A549 (cell line): ENCODE measurements at regions not wholly inside any gene's neighbourhood (a gene's known extent, or its start where the extent isn't known, plus 50 kb on each side); places are given as distances from the start of the nearest gene placed in this dataset.
A peak's percentile ranks its signal among the peaks of the same experiment; 100 is the strongest.

Source experiments
- ATAC-seq, 2 experiments: fragments of 200-7000 bp in 1 of 2; fragments of >200 bp in 1 of 2; cut with Nextera tagmentation in 1 of 2; cut with Tn5 transposase in 1 of 2; 3 replicates each; pipeline versions ENCODE4 v1.8.0 to v1.9.1; 2018 to 2020; ENCODE audit warnings: mild to moderate bottlenecking in 1 of 2, moderate library complexity in 1 of 2
- CTCF ChIA-PET: fragments of 300-600 bp; sonication (Branson Sonifier 250); formaldehyde crosslinking; extraction: SDS; loops from one replicate; lab custom pipeline; 2021; ENCODE audit warnings: antibody characterized with exemption, inconsistent platforms; lab: Yijun Ruan, JAX
- POLR2A ChIA-PET: fragments of 350-600 bp; formaldehyde crosslinking; extraction: SDS; loops from one replicate; lab custom pipeline; 2021; ENCODE audit warnings: antibody characterized with exemption, inconsistent platforms; lab: Yijun Ruan, JAX
- DNase-seq, 2 experiments: peaks; one replicate each; pipeline versions ENCODE4 v3.0.0 to v3.0.0-alpha.2; 2011 to 2016; ENCODE audit warnings: low read depth in 1 of 2, low spot score in 1 of 2
- FAIRE-seq: peaks from 2 replicates; lab custom pipeline; 2011; peaks lifted over from hg19 to GRCh38; lab: Jason Lieb, UNC
- H3K27ac ChIP-seq, 2 experiments: fragments of >200 bp; sonication (Bioruptor Twin); formaldehyde crosslinking; 3 replicates each; pipeline ENCODE4 v1.5.1; 2016 to 2017
- H3K4me1 ChIP-seq: fragments of >200 bp; sonication (Bioruptor Twin); formaldehyde crosslinking; 3 replicates; pipeline ENCODE4 v1.6.1; 2016
- H3K4me2 ChIP-seq: fragments of >200 bp; sonication (Bioruptor Twin); formaldehyde crosslinking; 3 replicates; pipeline ENCODE4 v1.6.1; 2016
- H3K4me3 ChIP-seq: fragments of >200 bp; sonication (Bioruptor Twin); formaldehyde crosslinking; 3 replicates; pipeline ENCODE4 v1.5.1; 2016
- H3K9me3 ChIP-seq: fragments of >200 bp; sonication (Bioruptor Twin); formaldehyde crosslinking; 3 replicates; pipeline ENCODE4 v1.6.1; 2016
- CEBPB ChIP-seq, 2 experiments: fragments of >200 bp in 1 of 2; sonication (Bioruptor Twin) in 1 of 2; formaldehyde crosslinking in 1 of 2; IDR thresholded peaks; 2 replicates each; pipeline ENCODE4 v1.6.1; 2012 to 2016
- CHD2 ChIP-seq: fragments of 150-350 bp; IDR thresholded peaks from 2 replicates; pipeline ENCODE4 v1.6.1; 2014; ENCODE audit warnings: low read length; ENCODE audit not compliant: partially characterized antibody
- EP300 ChIP-seq, 2 experiments: fragments of >200 bp; sonication (Bioruptor Twin); formaldehyde crosslinking; IDR thresholded peaks; 2 replicates in 1 of 2; 3 replicates in 1 of 2; pipeline ENCODE4 v1.6.1; 2016 to 2017
- FOSL2 ChIP-seq, 2 experiments: fragments of 450-650 bp in 1 of 2; fragments of >200 bp in 1 of 2; sonication (Bioruptor Twin) in 1 of 2; formaldehyde crosslinking; IDR thresholded peaks; 2 replicates each; pipeline versions ENCODE4 v1.5.0 to v1.6.1; 2016 to 2020; ENCODE audit warnings: mild to moderate bottlenecking in 1 of 2, moderate library complexity in 1 of 2
- MAZ ChIP-seq: fragments of 150-350 bp; IDR thresholded peaks from 2 replicates; pipeline ENCODE4 v1.6.1; 2014; ENCODE audit warnings: antibody characterized with exemption, low read depth, low read length, borderline replicate concordance
- NFE2L2 ChIP-seq: fragments of 150-350 bp; conservative IDR thresholded peaks from 2 replicates; pipeline ENCODE4 v1.6.1; 2014; ENCODE audit warnings: low read length
- NPAS2 ChIP-seq: fragments of 250-450 bp; sonication (Bioruptor Pico); IDR thresholded peaks from 2 replicates; pipeline ENCODE4 v1.8.0; 2022; ENCODE audit warnings: mild to moderate bottlenecking, moderate library complexity, borderline replicate concordance
- NR3C1 ChIP-seq: fragments of >200 bp; sonication (Bioruptor Twin); formaldehyde crosslinking; IDR thresholded peaks from 3 replicates; pipeline ENCODE4 v1.6.1; 2017
- POLR2AphosphoS2 ChIP-seq: conservative IDR thresholded peaks from 2 replicates; pipeline ENCODE4 v1.6.1; 2012; ENCODE audit warnings: low read length, improper control_type of control experiment, inconsistent platforms
- RCOR1 ChIP-seq: fragments of 150-350 bp; IDR thresholded peaks from 2 replicates; pipeline ENCODE4 v1.6.1; 2014; ENCODE audit warnings: antibody characterized with exemption, low read length, low read depth
- TFCP2L1 ChIP-seq: fragments of 250-450 bp; sonication (Bioruptor Pico); IDR thresholded peaks from 2 replicates; pipeline ENCODE4 v1.5.0; 2021; ENCODE audit warnings: mild to moderate bottlenecking
- ZFP36 ChIP-seq: fragments of 450-650 bp; IDR thresholded peaks from 2 replicates; pipeline ENCODE4 v1.6.1; 2014; ENCODE audit warnings: borderline replicate concordance; ENCODE audit not compliant: partially characterized antibody
- WGBS: methylation state at CpG from one replicate; pipeline ENCODE4 v1.1.6; 2017; ENCODE audit errors: missing lambda C conversion rate; 5-methylcytosine and 5-hydroxymethylcytosine counted together
- TF ChIP-seq, protein P1 (sequence below): fragments of 250-450 bp; sonication (Bioruptor Pico); IDR thresholded peaks from 2 replicates; pipeline ENCODE4 v1.5.0; 2021; ENCODE audit warnings: mild to moderate bottlenecking, moderate library complexity, borderline replicate concordance
- TF ChIP-seq, protein P2 (sequence below): IDR thresholded peaks from 2 replicates; pipeline ENCODE4 v1.6.1; 2012; ENCODE audit warnings: low read depth, borderline replicate concordance
- TF ChIP-seq, protein P3 (sequence below): fragments of >200 bp; sonication (Bioruptor Twin); formaldehyde crosslinking; IDR thresholded peaks from 2 replicates; pipeline ENCODE4 v1.6.1; 2016
- TF ChIP-seq, protein P4 (sequence below): IDR thresholded peaks from 2 replicates; pipeline ENCODE4 v1.6.1; 2012
- TF ChIP-seq, protein P5 (sequence below): fragments of 200-600 bp; sonication (generic); IDR thresholded peaks from 2 replicates; pipeline ENCODE4 v1.6.1; 2016; ENCODE audit warnings: antibody characterized with exemption, mild to moderate bottlenecking, moderate library complexity
- TF ChIP-seq, protein P6 (sequence below): fragments of >200 bp; sonication (Bioruptor Twin); formaldehyde crosslinking; IDR thresholded peaks from 3 replicates; pipeline ENCODE4 v1.5.1; 2016

DNA sequence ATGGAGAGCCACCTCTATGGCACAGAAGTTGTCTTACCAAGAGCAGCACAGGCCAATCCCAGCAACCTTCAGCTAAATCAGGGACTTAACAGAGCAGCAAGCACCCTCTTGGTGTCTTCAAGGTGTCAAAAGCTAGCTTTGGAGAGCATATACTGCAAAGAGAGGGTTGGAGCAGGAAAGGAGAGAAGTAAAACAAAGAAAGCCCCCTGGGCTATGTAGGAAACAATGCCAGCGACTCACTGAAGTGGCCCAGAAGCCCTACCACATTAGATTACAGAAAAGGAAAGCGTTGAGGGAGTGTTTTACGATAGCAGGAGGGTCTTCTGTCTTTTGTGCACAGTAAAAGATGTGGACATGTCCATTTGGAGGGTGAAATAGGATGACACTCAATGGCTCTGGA is 233.4 kb downstream of the MREG start:
- peak overlapping the region in 1 of 2 experiments; percentile 42; a peak in 2 of 6 replicates for H3K27ac ChIP-seq
- ChIA-PET POLR2A (no interaction called here), CTCF (no interaction called here)
- no peak for ATAC-seq
- no peak for DNase-seq
- 81% methylated on average over 3 of the region's 3 CpGs for WGBS
- H3K9me3 ChIP-seq: no peaks in the 10 kb centered on the region
- H3K4me2 ChIP-seq: no peak overlapping the region
- FAIRE-seq: no peak
- no peak overlapping the region for H3K4me3 ChIP-seq
- peaks cover 9% of the 10 kb centered on the region; the same call in 2 of the 3 replicates for H3K4me1 ChIP-seq
- TF ChIP-seq, protein P1, sequence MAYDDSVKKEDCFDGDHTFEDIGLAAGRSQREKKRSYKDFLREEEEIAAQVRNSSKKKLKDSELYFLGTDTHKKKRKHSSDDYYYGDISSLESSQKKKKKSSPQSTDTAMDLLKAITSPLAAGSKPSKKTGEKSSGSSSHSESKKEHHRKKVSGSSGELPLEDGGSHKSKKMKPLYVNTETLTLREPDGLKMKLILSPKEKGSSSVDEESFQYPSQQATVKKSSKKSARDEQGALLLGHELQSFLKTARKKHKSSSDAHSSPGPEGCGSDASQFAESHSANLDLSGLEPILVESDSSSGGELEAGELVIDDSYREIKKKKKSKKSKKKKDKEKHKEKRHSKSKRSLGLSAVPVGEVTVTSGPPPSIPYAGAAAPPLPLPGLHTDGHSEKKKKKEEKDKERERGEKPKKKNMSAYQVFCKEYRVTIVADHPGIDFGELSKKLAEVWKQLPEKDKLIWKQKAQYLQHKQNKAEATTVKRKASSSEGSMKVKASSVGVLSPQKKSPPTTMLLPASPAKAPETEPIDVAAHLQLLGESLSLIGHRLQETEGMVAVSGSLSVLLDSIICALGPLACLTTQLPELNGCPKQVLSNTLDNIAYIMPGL (CRISPR knock-in tag): no peak
- TF ChIP-seq TFCP2L1 (no peak), NR3C1 (no peak), FOSL2 (IDR thresholded peaks at IDR 0.05) (no peak), FOSL2 (CRISPR knock-in tag; IDR thresholded peaks at IDR 0.05) (no peak)
- TF ChIP-seq, protein P2, sequence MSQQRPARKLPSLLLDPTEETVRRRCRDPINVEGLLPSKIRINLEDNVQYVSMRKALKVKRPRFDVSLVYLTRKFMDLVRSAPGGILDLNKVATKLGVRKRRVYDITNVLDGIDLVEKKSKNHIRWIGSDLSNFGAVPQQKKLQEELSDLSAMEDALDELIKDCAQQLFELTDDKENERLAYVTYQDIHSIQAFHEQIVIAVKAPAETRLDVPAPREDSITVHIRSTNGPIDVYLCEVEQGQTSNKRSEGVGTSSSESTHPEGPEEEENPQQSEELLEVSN: no peak
- TF ChIP-seq, all 56 proteins: peak for 0

DNA sequence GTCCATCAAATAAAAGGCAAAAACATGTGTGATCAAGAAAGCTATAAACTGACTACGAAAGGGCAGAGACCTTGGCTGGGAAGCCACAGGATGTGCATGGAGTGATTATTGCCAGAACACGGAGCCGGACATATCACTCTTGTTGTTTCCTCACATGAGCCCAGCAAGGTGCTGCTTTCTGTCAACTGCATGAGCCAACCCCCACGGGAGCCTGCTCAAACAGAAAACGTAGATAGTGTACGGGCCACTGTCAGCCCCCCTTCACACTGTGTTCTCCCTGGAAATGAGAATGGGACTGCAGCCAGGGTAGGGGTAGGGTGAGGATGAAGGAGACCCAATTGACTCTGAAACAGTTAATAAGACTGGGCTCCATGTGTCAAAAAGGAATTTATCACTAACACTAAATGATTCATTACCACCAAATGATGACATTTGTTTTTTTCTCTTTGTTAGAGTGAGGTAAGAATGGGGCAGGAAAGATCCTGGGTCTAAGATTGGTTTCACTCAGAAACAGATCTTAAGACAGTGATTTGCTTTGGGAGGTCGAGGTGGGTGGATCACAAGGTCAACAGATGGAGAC is 235.8 kb downstream of the MREG start:
- WGBS: 78% methylated on average over 7 of the region's 7 CpGs
- Histone ChIP-seq H3K4me3 (no peak overlapping the region), H3K27ac (peak overlapping the region in 1 of 2 experiments; percentile 2; a peak in 1 of 6 replicates), H3K9me3 (no peaks in the 10 kb centered on the region), H3K4me2 (no peak overlapping the region), H3K4me1 (peaks cover 15% of the 10 kb centered on the region)
- POLR2A ChIA-PET: no interaction called here
- no peak for TF ChIP-seq CHD2
- no peak for TF ChIP-seq MAZ
- TF ChIP-seq, protein P3, sequence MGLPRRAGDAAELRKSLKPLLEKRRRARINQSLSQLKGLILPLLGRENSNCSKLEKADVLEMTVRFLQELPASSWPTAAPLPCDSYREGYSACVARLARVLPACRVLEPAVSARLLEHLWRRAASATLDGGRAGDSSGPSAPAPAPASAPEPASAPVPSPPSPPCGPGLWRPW: no peak
- no peak for ATAC-seq
- no peak for FAIRE-seq
- DNase-seq: no peak
- CTCF ChIA-PET: interaction anchor here (1.7 kb wide), 1 partner anchor 12 kb away, joined by 6 read pairs; no protein-coding TSS in a partner anchor

DNA sequence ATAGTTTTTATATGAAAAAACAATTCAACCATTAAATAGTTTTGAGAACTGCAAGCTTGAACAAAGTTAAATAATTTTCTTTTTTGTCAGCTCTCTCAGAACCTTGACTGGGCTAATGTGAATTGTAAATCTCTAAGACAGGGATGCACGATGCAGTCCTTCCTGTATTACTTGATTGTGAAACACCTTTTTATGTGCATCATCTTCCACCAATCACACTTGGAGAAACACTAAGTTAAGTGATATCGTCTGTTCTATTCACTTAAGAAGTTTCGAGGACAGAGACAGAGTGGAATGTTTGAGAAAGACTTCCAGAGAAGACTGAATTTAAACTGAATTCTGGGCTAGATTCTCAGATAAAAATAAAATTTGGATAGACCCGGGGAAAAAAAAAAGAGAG is 238.2 kb downstream of the MREG start:
- CTCF ChIA-PET: no interaction called here
- Histone ChIP-seq H3K4me1 (peaks cover 32% of the 10 kb centered on the region), H3K9me3 (no peaks in the 10 kb centered on the region), H3K4me2 (no peak overlapping the region), H3K27ac (no peak overlapping the region), H3K4me3 (no peak overlapping the region)
- TF ChIP-seq EP300 (IDR thresholded peaks at IDR 0.05) (no peak), ZFP36 (no peak), RCOR1 (no peak), POLR2AphosphoS2 (no peak), CEBPB (IDR thresholded peaks at IDR 0.05) (no peak), FOSL2 (IDR thresholded peaks at IDR 0.05) (no peak), FOSL2 (CRISPR knock-in tag; IDR thresholded peaks at IDR 0.05) (no peak), NPAS2 (CRISPR knock-in tag) (no peak), NFE2L2 (no peak)
- TF ChIP-seq, protein P4, sequence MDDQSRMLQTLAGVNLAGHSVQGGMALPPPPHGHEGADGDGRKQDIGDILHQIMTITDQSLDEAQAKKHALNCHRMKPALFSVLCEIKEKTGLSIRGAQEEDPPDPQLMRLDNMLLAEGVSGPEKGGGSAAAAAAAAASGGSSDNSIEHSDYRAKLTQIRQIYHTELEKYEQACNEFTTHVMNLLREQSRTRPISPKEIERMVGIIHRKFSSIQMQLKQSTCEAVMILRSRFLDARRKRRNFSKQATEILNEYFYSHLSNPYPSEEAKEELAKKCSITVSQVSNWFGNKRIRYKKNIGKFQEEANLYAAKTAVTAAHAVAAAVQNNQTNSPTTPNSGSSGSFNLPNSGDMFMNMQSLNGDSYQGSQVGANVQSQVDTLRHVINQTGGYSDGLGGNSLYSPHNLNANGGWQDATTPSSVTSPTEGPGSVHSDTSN: no peak
- TF ChIP-seq, protein P5, sequence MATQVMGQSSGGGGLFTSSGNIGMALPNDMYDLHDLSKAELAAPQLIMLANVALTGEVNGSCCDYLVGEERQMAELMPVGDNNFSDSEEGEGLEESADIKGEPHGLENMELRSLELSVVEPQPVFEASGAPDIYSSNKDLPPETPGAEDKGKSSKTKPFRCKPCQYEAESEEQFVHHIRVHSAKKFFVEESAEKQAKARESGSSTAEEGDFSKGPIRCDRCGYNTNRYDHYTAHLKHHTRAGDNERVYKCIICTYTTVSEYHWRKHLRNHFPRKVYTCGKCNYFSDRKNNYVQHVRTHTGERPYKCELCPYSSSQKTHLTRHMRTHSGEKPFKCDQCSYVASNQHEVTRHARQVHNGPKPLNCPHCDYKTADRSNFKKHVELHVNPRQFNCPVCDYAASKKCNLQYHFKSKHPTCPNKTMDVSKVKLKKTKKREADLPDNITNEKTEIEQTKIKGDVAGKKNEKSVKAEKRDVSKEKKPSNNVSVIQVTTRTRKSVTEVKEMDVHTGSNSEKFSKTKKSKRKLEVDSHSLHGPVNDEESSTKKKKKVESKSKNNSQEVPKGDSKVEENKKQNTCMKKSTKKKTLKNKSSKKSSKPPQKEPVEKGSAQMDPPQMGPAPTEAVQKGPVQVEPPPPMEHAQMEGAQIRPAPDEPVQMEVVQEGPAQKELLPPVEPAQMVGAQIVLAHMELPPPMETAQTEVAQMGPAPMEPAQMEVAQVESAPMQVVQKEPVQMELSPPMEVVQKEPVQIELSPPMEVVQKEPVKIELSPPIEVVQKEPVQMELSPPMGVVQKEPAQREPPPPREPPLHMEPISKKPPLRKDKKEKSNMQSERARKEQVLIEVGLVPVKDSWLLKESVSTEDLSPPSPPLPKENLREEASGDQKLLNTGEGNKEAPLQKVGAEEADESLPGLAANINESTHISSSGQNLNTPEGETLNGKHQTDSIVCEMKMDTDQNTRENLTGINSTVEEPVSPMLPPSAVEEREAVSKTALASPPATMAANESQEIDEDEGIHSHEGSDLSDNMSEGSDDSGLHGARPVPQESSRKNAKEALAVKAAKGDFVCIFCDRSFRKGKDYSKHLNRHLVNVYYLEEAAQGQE: no peak
- TF ChIP-seq, protein P6, sequence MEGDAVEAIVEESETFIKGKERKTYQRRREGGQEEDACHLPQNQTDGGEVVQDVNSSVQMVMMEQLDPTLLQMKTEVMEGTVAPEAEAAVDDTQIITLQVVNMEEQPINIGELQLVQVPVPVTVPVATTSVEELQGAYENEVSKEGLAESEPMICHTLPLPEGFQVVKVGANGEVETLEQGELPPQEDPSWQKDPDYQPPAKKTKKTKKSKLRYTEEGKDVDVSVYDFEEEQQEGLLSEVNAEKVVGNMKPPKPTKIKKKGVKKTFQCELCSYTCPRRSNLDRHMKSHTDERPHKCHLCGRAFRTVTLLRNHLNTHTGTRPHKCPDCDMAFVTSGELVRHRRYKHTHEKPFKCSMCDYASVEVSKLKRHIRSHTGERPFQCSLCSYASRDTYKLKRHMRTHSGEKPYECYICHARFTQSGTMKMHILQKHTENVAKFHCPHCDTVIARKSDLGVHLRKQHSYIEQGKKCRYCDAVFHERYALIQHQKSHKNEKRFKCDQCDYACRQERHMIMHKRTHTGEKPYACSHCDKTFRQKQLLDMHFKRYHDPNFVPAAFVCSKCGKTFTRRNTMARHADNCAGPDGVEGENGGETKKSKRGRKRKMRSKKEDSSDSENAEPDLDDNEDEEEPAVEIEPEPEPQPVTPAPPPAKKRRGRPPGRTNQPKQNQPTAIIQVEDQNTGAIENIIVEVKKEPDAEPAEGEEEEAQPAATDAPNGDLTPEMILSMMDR: no peak
- TF ChIP-seq, protein P1 (CRISPR knock-in tag): no peak
- ATAC-seq: no peak
- 65% methylated on average over 4 of the region's 4 CpGs for WGBS
- POLR2A ChIA-PET: no interaction called here
- no peak for FAIRE-seq
- DNase-seq: no peak
